IMR-90 (cell line): ENCODE measurements at regions not wholly inside any gene's neighbourhood (a gene's known extent, or its start where the extent isn't known, plus 50 kb on each side); places are given as distances from the start of the nearest gene placed in this dataset.

ENCODE experiments used
- ATAC-seq: fragments of 200-7000 bp; cut with Tn5 transposase; 2 replicates; pipeline ENCODE4 v1.9.1; 2020; ENCODE audit warnings: low read depth, mild to moderate bottlenecking, moderate library complexity
- BruUV-seq: library from RNA; stranded (reverse); fragments of 400-500 nt; replicated peaks from 2 replicates; lab custom pipeline; 2021; lab: Mats Ljungman, UMichigan
- CTCF ChIA-PET: fragments of 300-600 bp; formaldehyde crosslinking; extraction: SDS; loops from one replicate; lab custom pipeline; 2021; ENCODE audit warnings: antibody characterized with exemption; lab: Yijun Ruan, JAX
- POLR2A ChIA-PET: fragments of 300-600 bp; sonication (Branson Sonifier 250); formaldehyde crosslinking; loops from one replicate; lab custom pipeline; 2022; ENCODE audit warnings: antibody characterized with exemption; ENCODE audit not compliant: unreplicated experiment; lab: Charles Lee
- DNase-seq: peaks from one replicate; pipeline ENCODE4 v3.0.0; 2013
- H2AFZ ChIP-seq: replicated peaks from 2 replicates; pipeline ENCODE3; 2013; ENCODE audit warnings: low read length, mild to moderate bottlenecking; ENCODE audit not compliant: poor library complexity
- H2AK5ac ChIP-seq: 2 replicates; pipeline ENCODE4 v1.6.1; 2013; ENCODE audit warnings: low read depth, low read length, inconsistent platforms
- H2AK9ac ChIP-seq: replicated peaks from 2 replicates; pipeline ENCODE3; 2013; ENCODE audit warnings: mild to moderate bottlenecking, low read depth, low read length, moderate library complexity; ENCODE audit not compliant: poor library complexity
- H2BK120ac ChIP-seq: 2 replicates; pipeline ENCODE4 v1.6.1; 2013; ENCODE audit warnings: low read depth, low read length, inconsistent platforms
- H2BK15ac ChIP-seq: 3 replicates; pipeline ENCODE4 v1.6.1; 2013; ENCODE audit warnings: low read depth, low read length, inconsistent platforms
- H2BK20ac ChIP-seq: 2 replicates; pipeline ENCODE4 v1.6.1; 2013; ENCODE audit warnings: low read depth, mild to moderate bottlenecking, inconsistent platforms, low read length, moderate library complexity
- H2BK5ac ChIP-seq: 2 replicates; pipeline ENCODE4 v1.6.1; 2013; ENCODE audit warnings: mild to moderate bottlenecking, low read depth, low read length, inconsistent platforms; ENCODE audit not compliant: poor library complexity, severe bottlenecking
- H3K14ac ChIP-seq: replicated peaks from 2 replicates; pipeline ENCODE4 v1.6.1; 2013; ENCODE audit warnings: low read depth, low read length, inconsistent platforms
- H3K18ac ChIP-seq: 2 replicates; pipeline ENCODE4 v1.6.1; 2013; ENCODE audit warnings: low read depth, low read length, control low read depth
- H3K23ac ChIP-seq: 2 replicates; pipeline ENCODE4 v1.6.1; 2013; ENCODE audit warnings: low read depth, low read length, inconsistent platforms
- H3K27ac ChIP-seq: 2 replicates; pipeline ENCODE4 v1.5.1; 2013; ENCODE audit warnings: mild to moderate bottlenecking, control low read depth, low read length; ENCODE audit not compliant: insufficient read depth
- H3K27me3 ChIP-seq: 2 replicates; pipeline ENCODE4 v1.6.1; 2013; ENCODE audit warnings: low read length; ENCODE audit not compliant: control insufficient read depth, insufficient read depth
- H3K36me3 ChIP-seq: 2 replicates; pipeline ENCODE4 v1.6.1; 2013; ENCODE audit warnings: low read length, mixed read lengths; ENCODE audit not compliant: control insufficient read depth, insufficient read depth
- H3K4ac ChIP-seq: 2 replicates; pipeline ENCODE4 v1.6.1; 2013; ENCODE audit warnings: low read depth, low read length, inconsistent platforms
- H3K4me1 ChIP-seq: 2 replicates; pipeline ENCODE4 v1.6.1; 2013; ENCODE audit warnings: low read length, mixed read lengths; ENCODE audit not compliant: control insufficient read depth, insufficient read depth
- H3K4me2 ChIP-seq: 2 replicates; pipeline ENCODE4 v1.6.1; 2013; ENCODE audit warnings: low read depth, mild to moderate bottlenecking, control low read depth, low read length, moderate library complexity
- H3K4me3 ChIP-seq: 2 replicates; pipeline ENCODE4 v1.5.1; 2013; ENCODE audit warnings: low read depth, mild to moderate bottlenecking, control low read depth, low read length, moderate library complexity; ENCODE audit not compliant: insufficient read depth
- H3K56ac ChIP-seq: 2 replicates; pipeline ENCODE4 v1.6.1; 2013; ENCODE audit warnings: low read length, inconsistent platforms; ENCODE audit not compliant: insufficient read depth; ENCODE audit errors: extremely low read depth
- H3K79me1 ChIP-seq, 2 experiments: 2 replicates each; pipeline ENCODE4 v1.6.1; 2013; ENCODE audit warnings: low read length in 2 of 2, inconsistent platforms in 1 of 2, low read depth in 1 of 2
- H3K9ac ChIP-seq: 2 replicates; pipeline ENCODE4 v1.6.1; 2013; ENCODE audit warnings: low read depth, low read length, control low read depth
- H3K9me1 ChIP-seq: 2 replicates; pipeline ENCODE4 v1.6.1; 2013; ENCODE audit warnings: low read length, inconsistent platforms; ENCODE audit not compliant: insufficient read depth
- H3K9me3 ChIP-seq: 2 replicates; pipeline ENCODE4 v1.6.1; 2013; ENCODE audit warnings: low read length; ENCODE audit not compliant: control insufficient read depth, insufficient read depth
- H4K20me1 ChIP-seq: 2 replicates; pipeline ENCODE4 v1.6.1; 2013; ENCODE audit warnings: low read length, inconsistent platforms; ENCODE audit not compliant: insufficient read depth
- H4K5ac ChIP-seq: 2 replicates; pipeline ENCODE4 v1.6.1; 2013; ENCODE audit warnings: mild to moderate bottlenecking, low read depth, low read length, control low read depth
- H4K8ac ChIP-seq, 2 experiments: 2 replicates each; pipeline ENCODE4 v1.6.1; 2013; ENCODE audit warnings: low read depth in 2 of 2, low read length in 2 of 2, control low read depth in 1 of 2, inconsistent platforms in 1 of 2
- H4K91ac ChIP-seq: 2 replicates; pipeline ENCODE4 v1.6.1; 2013; ENCODE audit warnings: low read depth, low read length, inconsistent platforms; ENCODE audit not compliant: insufficient read depth
- CEBPB ChIP-seq: IDR thresholded peaks from 2 replicates; pipeline ENCODE4 v1.6.1; 2012; ENCODE audit warnings: low read depth, low read length, improper control_type of control experiment
- ELK1 ChIP-seq: fragments of 150-350 bp; IDR thresholded peaks from 2 replicates; pipeline ENCODE4 v1.6.1; 2016; ENCODE audit warnings: low read depth, mild to moderate bottlenecking, low read length, moderate library complexity, borderline replicate concordance
- FOS ChIP-seq: fragments of 150-350 bp; IDR thresholded peaks from 2 replicates; pipeline ENCODE4 v1.6.1; 2016; ENCODE audit warnings: low read depth, low read length
- MAZ ChIP-seq: IDR thresholded peaks from 2 replicates; pipeline ENCODE4 v1.6.1; 2012; ENCODE audit warnings: low read depth, mild to moderate bottlenecking, low read length, improper control_type of control experiment, moderate library complexity, borderline replicate concordance
- NFE2L2 ChIP-seq: fragments of 150-350 bp; IDR thresholded peaks from 2 replicates; pipeline ENCODE4 v1.6.1; 2016; ENCODE audit warnings: low read depth, mild to moderate bottlenecking, low read length
- RAD21 ChIP-seq: IDR thresholded peaks from 2 replicates; pipeline ENCODE4 v1.6.1; 2012; ENCODE audit warnings: low read length, improper control_type of control experiment
- RFX5 ChIP-seq: IDR thresholded peaks from 2 replicates; pipeline ENCODE4 v1.8.0; 2012; ENCODE audit warnings: low read depth, mild to moderate bottlenecking, low read length, moderate library complexity
- WGBS, 2 experiments: methylation state at CpG; one replicate each; pipeline versions ENCODE4 v1.1.5 to v1.1.7; 2013; ENCODE audit warnings: missing lambda C conversion rate in 2 of 2; ENCODE audit not compliant: insufficient read length in 1 of 2; ENCODE audit errors: extremely low coverage in 2 of 2; 5-methylcytosine and 5-hydroxymethylcytosine counted together
- dilution Hi-C: fragments of 300-500 bp; cut with HindIII; formaldehyde crosslinking; loops from one replicate; pipeline ENCODE4 v1.14.3; 2018; ENCODE audit warnings: low sequenced_read_pairs; ENCODE audit not compliant: unreplicated experiment
- in situ Hi-C: fragments of 300-500 bp; cut with MboI; formaldehyde crosslinking; loops from 3 replicates; pipeline ENCODE4 v1.14.3; 2019; ENCODE audit warnings: low sequenced_read_pairs, inconsistent platforms, mixed read lengths
- intact Hi-C: fragments of 100-400 bp; cut with micrococcal nuclease; formaldehyde crosslinking; loops from 2 replicates; pipeline ENCODE4 v1.10.0; 2022
- TF ChIP-seq, protein P1 (sequence below): fragments of 150-350 bp; IDR thresholded peaks from 2 replicates; pipeline ENCODE4 v1.6.1; 2017; ENCODE audit warnings: mild to moderate bottlenecking, antibody characterized with exemption, low read length, low read depth

- Histone ChIP-seq H2AK9ac (no peak overlapping the region), H3K27ac (no peak overlapping the region), H4K91ac (no peak overlapping the region), H4K20me1 (no peaks in the 10 kb centered on the region), H2BK5ac (no peak overlapping the region), H4K8ac (no peak overlapping the region), H3K14ac (no peak overlapping the region), H3K4me1 (no peaks in the 10 kb centered on the region), H3K9me3 (peaks cover 2% of the 10 kb centered on the region; the same call in 1 of the 2 replicates), H3K56ac (no peak overlapping the region), H3K36me3 (no peaks in the 10 kb centered on the region), H3K4me3 (no peak overlapping the region), H3K79me1 (no peaks in the 10 kb centered on the region), H3K9ac (no peak overlapping the region), H4K5ac (no peak overlapping the region), H2BK120ac (no peak overlapping the region), H3K18ac (no peak overlapping the region), H3K9me1 (no peaks in the 10 kb centered on the region), H2AFZ (no peak overlapping the region), H2AK5ac (no peak overlapping the region), H3K4ac (no peak overlapping the region), H2BK20ac (no peak overlapping the region), H3K23ac (no peak overlapping the region), H2BK15ac (no peak overlapping the region), H3K4me2 (no peak overlapping the region), H3K27me3 (no peaks in the 10 kb centered on the region)
- ChIA-PET CTCF (no interaction called here), POLR2A (no interaction called here)
- DNase-seq: no peak
- in situ Hi-C loops (no loop called here), dilution Hi-C loops (no loop called here), intact Hi-C loops (no loop called here)
- WGBS, 2 experiments: no CpG with 5 or more reads among the region's 5 CpGs
- ATAC-seq: no peak
- no TSS peak for BruUV-seq
- no peak for TF ChIP-seq NFE2L2
- no peak for TF ChIP-seq CEBPB
- no peak for TF ChIP-seq MAZ
- TF ChIP-seq ELK1: no peak
- TF ChIP-seq, protein P1, sequence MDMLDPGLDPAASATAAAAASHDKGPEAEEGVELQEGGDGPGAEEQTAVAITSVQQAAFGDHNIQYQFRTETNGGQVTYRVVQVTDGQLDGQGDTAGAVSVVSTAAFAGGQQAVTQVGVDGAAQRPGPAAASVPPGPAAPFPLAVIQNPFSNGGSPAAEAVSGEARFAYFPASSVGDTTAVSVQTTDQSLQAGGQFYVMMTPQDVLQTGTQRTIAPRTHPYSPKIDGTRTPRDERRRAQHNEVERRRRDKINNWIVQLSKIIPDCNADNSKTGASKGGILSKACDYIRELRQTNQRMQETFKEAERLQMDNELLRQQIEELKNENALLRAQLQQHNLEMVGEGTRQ: no peak
- TF ChIP-seq RAD21: no peak
- no peak for TF ChIP-seq FOS
- no peak for TF ChIP-seq RFX5
Observed at GRCh38 chr19:23851966-23852365, 62.7 kb upstream of the ZNF726 start.
